ENCODE measurements at regions not wholly inside any gene's neighbourhood (a gene's known extent, or its start where the extent isn't known, plus 50 kb on each side); places are given as distances from the start of the nearest gene placed in this dataset.

DNA sequence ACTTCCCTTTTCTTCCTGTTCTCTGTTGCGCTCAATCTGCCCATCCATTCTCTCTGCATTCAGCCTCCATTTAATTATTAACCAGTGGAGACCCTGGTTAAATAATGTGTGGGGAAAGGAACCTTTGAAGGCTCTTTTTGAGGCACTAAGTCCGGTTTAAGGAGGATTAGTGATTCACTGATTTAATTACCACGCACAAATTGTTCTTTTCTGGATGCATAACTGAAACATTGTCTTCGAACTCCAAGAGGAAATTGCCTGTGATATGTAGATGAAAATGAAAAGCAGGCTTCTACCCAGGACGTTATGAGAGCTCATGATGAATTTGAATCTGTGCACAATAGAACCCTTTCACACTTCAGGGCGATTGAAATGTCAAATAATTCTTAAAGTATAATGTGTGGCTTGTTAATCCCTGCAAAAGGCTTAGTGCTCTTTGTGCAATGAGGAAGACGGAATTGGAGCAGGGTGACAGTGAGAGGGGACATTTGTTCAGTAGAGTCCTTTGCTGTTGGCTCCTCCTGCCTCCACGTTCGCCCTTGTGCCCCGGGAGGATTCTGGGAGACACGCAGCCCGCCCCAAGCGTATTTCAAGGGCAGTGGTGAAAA lies 51.1 kb upstream of the ZNF236 start:
- DNase-seq (ENCODE audit: low read depth in 3 of 3, low spot score in 1 of 3) = no peak

DNA sequence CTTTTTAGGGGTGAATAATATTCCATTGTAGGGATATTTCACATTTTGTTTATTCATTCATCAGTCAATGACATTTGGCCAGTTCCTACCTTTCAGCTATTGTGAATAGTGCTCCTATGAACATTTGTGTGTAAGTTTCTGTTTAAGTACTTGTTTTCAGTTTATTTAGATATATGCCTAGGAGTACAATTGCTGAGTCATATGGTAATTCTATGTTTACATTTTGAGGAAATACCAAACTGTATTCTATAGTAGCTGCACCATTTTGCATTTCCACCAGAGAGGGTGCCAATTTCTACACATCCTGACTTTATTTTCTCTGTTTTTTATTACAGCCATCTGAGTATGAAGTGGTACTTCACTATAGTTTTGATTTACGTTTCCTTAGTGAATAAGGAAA lies 54.4 kb upstream of the ZNF236 start:
- no peak for DNase-seq (ENCODE audit: low read depth in 3 of 3, low spot score in 1 of 3)

DNA sequence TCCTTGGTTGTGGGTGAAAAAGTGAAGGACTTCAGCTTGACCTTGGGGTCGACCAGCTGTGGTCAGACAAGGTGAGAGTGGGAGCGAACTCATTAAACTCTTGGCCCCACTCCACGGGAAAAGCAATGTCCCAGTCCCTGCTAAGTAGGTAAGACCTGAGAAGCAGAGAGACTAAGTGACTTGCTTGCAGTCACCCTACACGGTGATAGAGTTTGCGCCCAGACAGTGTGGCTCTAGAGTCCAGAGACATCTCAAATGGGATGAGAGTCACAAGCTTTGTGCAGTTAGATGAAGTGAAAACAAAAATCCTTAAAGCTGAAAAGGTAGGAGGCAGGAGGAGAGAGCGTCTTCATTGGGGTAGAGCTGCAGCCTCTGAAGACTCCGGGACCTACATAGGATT lies 55.9 kb upstream of the ZNF236 start:
- no peak for DNase-seq (ENCODE audit: low read depth in 3 of 3, low spot score in 1 of 3)

DNA sequence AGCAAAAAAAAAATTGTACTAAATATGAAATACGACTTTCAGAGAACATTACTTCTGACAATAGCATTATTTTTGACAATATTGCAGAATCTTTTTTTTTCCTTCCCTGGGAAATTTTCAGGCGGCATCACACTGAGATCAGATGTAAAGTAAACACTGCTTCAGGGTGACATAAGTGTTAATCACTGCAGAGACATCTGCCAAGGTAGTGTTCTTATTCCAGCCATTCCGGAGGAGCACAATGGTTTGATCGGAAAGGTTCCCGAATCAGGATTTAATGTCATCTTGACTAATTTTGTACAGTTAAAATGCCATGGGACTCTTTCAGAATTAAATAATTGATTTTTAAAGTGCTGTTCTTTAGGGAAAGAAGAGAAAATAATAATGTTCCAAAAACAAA lies 56.7 kb upstream of the ZNF236 start:
- no peak for DNase-seq (ENCODE audit: low read depth in 3 of 3, low spot score in 1 of 3)

DNA sequence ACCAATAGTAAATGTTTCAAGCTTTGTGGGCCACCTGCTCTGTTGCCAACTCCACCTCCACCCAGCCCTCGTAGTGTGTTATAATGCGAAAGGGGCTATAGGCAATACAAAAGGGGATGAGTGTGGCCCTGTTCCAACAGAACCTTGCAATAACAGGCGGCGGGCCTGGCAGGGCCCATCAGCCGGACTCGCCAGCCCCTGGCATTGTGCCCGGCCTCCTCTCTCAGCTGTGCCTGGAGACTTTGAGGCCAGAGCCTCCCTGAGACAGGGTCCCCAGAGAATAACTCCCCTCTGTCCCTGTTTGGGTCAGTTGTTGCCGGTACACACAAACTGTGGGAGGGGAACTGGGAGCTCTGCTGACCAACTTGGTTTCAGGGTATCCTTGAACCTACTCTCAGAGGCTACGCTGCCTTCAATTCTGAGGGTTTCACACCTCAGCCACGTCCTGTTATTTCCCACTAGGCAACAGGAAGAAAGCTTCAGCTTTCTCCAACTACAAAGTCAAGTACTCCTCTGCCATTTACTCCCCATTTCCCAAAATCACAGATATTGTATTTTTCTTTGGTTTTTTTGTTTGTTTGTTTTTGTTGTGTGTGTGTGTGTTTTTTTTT lies 58.0 kb upstream of the ZNF236 start:
- DNase-seq (ENCODE audit: low read depth in 3 of 3, low spot score in 1 of 3) = no peak

DNA sequence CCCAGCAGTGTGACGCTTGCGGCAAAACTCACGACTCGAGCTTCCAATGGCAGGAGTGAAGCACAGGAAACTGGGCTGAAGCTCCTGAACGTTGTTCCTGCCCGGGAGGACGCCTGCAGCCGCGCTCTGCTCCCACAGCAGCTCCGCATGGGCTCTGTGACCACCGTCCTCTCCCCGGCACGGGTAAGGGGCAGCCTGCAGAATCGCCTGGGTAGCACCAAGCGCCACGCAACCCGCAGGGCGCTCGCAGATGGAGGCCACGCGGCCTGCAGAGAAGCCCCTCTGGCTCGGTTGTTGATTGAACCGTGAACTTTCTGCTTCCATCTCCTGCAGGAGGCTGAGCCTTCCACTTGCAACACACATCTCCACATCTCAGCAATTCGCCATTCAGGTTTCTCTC lies 63.3 kb upstream of the ZNF236 start:
- DNase-seq (ENCODE audit: low read depth in 3 of 3, low spot score in 1 of 3) = no peak

DNA sequence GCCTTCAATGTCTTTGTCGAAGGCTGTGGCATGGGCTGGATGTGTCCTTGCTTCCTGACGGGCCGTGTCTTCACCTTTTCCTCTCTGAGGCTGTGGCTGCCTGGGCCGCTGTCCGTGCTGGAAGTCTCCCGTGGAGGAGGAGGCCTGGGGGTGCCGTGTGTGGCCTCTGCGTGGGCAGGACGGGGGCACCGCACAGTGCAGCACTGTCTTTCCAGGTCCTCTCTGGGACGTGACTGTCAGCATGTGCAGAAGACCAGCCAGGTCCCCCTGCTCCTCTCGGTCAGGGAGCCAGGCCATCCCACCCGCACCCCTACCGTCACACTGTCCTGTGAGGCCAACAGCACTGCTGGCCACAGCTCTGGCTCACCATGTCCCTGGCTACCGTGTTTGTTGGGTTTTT lies 64.4 kb upstream of the ZNF236 start:
- DNase-seq (ENCODE audit: low read depth in 3 of 3, low spot score in 1 of 3) = no peak

DNA sequence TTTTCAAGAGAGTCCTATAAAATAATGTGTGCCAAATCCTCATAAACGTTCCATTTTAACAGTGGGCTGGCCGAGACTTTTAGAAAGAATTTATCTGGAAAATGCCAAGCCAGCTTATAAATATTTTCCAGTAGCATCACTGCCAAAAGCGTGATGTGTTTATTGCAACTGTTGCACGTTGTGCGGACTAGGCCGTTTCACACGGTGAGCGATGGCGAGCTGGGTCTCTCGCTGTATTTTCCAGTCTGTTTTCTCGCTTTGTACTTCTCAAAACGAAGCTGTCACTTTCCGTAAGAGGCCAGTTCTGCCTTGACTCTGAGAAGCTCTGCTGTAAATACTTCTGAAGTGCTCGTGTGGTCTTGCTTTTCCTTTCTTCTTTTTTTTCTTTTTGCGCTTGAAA lies 65.0 kb upstream of the ZNF236 start:
- DNase-seq (ENCODE audit: low read depth in 3 of 3, low spot score in 1 of 3) = no peak

DNA sequence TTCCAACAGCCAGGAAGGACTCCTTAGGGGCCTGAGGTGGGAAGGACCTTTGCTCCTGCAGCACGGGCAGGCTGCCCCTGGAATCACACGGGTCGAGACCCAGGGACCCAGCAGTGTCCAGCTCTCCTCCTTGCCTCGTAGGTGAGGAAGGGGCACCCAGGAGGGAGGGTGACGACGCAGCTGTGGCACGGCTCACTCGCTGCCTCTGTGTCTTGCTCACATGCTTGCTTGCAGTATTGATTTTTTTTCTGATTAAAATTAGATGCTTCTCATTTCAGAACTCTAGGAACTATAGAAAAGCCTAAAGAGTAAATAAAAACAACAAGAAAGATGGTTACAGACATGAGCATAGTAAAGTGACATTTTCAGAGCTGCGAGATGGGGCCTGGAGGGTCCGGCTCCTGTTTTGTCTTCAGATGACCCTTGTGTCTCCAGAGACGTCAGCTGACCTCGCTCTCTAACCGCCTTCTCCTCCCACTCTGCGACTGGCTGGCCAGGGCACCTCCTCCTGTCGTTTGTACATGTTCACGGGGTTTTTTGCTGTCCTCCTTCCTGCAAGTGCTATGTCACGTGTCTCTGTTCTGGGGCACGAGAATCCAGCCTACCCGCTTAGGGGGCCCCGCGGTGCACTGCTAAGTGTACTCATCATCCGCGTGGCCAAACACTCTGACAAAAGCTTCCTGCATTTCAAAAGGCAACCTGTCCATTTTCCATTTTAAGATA lies 65.7 kb upstream of the ZNF236 start:
- DNase-seq (ENCODE audit: low read depth in 3 of 3, low spot score in 1 of 3) = no peak

DNA sequence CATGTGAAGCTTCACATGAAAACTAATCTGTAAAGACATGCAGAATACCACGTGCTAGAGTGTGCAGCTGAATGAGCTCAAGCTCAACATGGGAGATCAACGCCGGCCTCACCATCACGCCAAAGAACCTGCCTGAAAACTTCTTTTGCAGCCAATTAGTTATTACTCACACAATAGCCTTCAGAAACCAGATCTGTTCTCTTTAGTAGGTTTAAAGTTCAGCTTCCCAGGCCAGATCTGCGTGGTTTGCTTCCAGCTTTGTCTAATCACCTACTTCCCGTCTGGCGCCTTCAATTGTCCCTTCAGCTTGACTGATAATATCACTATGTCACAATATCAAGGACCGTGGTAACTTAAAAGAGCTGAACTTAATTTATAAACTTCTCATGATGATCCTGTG lies 68.0 kb upstream of the ZNF236 start:
- no peak for DNase-seq (ENCODE audit: low read depth in 3 of 3, low spot score in 1 of 3)

DNA sequence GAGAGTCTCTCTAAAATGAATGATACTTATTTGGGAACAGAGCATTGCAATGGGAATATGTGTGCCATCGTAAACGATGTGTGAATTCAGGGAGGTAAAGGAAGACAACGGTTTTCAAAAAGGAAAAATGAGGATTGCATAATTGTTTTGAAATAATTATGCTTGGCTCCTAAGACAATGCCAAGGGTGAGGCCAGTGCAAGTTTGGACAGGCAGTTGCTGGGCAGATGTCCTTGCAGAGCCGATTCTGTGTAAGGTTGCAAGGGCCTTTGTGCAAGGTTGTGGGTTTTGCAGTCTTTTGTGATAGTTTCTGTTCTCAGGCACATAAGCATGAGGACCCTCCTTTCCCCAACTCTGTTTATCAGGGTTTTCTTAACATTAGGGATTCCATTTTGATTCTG lies 70.0 kb upstream of the ZNF236 start:
- DNase-seq (ENCODE audit: low read depth in 3 of 3, low spot score in 1 of 3) = no peak

DNA sequence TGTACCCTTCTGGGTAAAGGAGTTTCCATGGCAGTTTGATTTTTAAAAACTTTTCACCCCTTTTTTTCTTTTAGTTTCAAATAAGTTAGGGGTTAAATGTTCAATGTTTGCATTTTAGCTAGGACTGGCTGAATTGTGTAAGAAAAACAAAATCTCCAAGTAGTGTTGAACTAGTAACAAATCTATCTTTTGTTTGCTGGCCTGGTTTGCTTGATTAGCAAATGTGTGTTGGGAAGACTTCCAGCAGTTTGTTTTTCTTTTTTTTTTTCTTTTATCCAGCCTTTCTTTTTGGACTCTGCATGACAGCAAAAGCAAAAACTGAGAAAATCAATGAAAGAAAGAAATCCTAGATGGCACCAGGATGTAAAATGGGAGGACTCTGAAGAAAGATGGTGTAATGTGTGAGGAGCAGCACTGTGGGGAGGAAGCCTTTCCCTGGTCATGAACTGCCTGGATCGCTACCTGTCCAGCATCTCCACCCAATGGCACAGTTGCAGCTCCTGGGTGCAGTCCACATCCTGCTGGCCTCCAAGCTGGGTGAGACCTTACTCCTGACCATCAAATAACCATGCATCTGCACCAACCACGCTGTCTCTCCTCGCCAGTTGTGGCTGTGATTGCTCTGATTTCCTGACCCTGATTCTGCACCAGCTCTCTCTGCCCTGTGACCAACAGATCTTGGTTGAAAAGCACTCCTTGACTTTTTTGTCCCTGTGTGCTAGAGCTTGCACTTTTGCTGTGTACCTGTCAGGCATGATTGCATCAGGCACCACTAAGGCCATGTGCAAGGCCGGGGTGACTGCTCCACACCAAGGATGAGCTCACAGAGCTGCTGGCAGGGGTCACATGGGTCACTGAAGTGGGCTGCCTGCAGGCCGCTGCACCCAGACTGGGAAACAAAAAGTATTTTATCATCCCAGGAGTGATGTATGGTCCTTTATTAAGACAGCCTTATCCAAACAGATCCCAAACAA lies 71.2 kb upstream of the ZNF236 start:
- DNase-seq (ENCODE audit: low read depth in 3 of 3, low spot score in 1 of 3) = no peak

DNA sequence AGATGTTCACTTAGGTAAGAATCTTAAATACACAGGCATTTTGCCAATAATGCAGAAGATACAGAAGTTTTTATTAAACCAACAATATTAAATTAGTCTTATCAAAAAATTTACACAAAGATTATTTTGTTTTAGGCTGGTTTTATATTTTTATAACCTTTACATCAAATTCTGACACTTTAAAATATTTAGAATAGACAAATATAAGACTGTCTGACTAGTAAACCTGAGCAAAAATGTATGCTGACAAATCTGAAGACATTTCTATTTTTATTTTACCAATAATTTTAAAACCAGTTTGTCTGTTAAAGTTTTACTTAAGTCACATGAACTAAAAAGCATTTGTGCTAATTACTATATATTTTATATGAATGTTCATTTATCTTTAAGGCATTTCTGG lies 72.1 kb upstream of the ZNF236 start:
- no peak for DNase-seq (ENCODE audit: low read depth in 3 of 3, low spot score in 1 of 3)

DNA sequence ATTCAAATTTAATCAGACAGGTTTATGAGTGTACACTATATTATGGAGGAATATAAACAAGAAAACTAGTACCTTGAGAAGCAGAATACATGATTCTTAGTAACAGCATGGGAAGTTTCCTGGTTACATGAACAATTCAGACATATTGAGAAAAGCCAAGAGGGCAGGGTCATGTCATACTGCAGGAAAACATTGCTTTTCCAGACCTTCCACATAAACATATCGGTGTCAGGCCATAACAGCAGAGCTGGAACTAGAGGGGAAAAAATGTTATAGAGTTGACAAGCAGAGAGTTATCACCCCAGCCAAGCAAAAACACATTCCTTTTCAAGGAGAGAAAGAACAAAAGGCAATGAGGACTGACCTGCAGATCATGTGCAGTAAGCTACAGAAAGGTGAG lies 74.7 kb upstream of the ZNF236 start:
- no peak for DNase-seq (ENCODE audit: low read depth in 3 of 3, low spot score in 1 of 3)

DNA sequence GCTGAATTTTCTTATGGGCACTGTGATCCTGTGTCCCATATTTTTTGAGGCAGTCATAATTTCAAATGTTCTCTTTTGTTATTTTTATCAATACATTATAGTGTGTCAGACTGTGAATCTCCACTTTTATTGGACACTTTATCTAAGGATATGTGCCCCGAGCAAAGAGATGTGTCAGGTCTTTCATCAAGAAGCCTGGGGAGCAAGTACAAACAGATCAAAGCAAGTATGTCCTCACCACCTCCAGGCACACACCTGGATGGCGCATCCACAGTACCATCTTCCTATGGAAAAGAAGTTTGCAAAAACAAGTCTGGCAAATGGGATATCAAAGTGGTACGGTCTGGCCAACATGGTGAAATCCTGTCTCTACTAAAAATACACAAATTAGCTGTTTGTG lies 81.0 kb upstream of the ZNF236 start:
- no peak for DNase-seq (ENCODE audit: low read depth in 3 of 3, low spot score in 1 of 3)

DNA sequence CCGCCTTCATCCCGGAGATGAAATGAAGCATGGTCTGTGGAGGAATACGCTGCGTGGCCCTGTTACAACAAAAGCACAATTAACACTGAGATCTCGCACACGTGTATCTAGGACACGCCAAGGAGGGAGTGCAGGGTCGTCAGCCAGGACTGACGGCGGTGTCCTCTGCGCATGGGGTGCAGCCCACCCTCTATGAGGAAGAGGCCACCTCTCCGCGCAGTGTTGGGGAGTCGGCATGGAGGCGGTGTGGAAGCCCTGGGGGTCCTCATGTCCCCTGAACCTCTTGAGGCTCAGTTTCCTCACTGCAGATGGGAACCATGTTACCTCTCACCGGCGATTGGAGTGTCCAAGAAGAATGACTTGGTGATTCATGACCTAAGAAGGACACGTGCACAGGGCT lies 86.0 kb upstream of the ZNF236 start:
- DNase-seq (ENCODE audit: low read depth in 3 of 3, low spot score in 1 of 3) = no peak

DNA sequence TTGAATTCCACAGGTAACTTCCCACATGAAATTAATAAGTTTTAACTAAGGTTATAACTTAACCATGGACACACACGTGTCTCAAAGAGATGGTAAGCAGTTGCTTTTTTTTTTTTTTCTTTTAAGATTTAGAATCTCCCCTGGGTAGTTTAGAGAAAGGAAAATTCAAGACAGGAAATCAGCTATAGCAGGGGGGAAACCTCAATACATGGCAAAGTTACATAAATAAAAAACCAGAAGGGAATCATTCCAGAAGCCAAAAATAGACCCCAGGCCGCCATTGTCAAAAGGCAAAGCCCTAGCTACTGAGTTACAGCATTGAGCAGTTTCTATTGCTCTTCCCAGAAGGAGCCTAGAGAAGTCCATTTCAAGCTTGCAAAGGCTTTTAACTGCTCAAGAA lies 91.5 kb upstream of the ZNF236 start:
- no peak for DNase-seq (ENCODE audit: low read depth in 3 of 3, low spot score in 1 of 3)

DNA sequence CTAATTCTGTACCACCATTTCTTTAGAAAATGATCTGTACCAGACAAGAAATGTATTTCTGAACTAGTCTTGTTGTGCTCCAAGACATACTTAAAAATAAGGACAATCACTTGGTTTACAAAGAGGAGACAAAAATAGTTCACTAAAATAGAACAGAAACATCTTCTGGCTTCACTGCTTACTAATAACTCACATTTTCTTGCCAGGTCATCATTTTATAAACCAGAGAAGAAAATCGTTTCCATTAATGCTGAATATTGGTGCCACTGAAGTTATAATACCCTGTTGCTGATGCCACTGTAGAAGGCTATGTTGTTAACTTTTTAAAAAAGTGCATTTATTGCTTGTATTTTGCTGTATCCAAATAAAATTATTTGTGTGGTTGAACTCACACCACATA lies 94.8 kb upstream of the ZNF236 start:
- DNase-seq (ENCODE audit: low read depth in 3 of 3, low spot score in 1 of 3) = no peak

DNA sequence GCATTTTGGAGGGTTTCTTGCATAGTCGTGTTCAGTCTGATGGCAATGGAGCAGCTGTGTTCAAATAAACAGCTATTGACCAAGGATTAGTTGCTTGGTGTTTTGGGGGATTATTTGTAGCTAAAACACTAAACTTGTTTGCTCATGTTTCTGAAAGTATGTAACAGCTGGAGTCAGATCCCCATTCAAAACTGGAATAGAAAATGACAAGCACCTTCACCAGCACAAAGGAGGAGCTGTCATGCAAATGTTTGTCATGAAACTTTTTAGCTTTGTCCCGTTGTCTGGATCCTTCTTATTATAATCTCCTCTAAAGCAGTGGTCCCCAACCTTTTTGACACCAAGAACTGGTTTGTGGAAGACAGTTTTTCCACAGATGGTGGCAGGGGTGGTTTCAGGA lies 96.9 kb upstream of the ZNF236 start:
- DNase-seq (ENCODE audit: low read depth in 3 of 3, low spot score in 1 of 3) = no peak

DNA sequence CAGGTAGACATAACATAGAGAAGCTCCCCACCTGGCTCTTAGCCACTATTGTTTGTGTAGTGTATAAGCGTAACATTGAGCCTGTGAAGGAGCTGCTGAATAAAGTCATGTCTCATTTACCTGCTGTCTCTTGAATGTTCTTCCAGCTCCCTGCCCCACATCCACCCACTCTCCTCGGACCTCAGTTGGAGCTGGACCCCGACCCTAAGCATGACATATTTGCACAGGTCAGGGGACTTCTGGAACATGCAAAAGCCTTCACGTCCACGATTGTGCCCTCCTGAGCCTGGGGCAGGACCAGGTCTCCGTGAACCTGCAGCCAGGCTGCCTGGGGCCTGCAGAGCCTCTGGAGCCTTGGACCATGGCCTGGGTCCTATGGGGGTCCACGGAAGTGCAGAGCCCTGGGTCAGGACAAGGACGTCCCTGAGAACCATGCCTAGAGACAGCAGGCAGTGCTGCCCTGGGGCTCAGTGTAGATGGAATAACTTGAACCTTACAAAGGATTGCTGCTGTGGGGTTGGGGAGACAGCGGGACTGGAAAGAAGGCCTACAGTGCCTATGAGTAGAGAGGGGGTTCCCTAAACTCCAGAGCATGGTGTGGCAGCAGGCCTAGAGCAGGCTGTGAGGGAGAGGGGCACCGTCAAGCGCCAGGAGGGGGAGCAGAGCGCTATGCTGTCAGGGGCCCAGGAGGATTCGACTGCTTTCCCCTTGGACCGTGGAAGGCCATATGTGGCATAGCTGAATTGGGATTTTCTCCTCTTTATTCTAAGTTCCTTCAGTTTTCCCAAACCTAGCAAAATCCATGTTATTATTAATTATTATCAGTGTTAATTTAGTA lies 99.9 kb upstream of the ZNF236 start:
- no peak for DNase-seq (ENCODE audit: low read depth in 3 of 3, low spot score in 1 of 3)

All from stimulated activated CD4-positive, alpha-beta T cell treated with anti-CD3 and anti-CD28 coated beads, TNF-alpha, amount 100 ng/mL, for 1 hour (primary cell).